Chondrocyte (in vitro differentiated cells): ENCODE measurements at regions not wholly inside any gene's neighbourhood (a gene's known extent, or its start where the extent isn't known, plus 50 kb on each side); places are given as distances from the start of the nearest gene placed in this dataset.

ENCODE experiments used
- DNase-seq: peaks from one replicate; pipeline ENCODE4 v3.0.0; 2021; ENCODE audit warnings: mixed read lengths, low spot score
- H3K27ac Mint-ChIP-seq: one replicate; pipeline ENCODE4 v1.8.0; 2021; ENCODE audit warnings: mild to moderate bottlenecking, moderate library complexity, mixed read lengths; ENCODE audit not compliant: unreplicated experiment
- H3K27me3 Mint-ChIP-seq: 2 replicates; pipeline ENCODE4 v1.8.0; 2021; ENCODE audit warnings: low read depth, mixed read lengths
- H3K36me3 Mint-ChIP-seq: 2 replicates; pipeline ENCODE4 v1.8.0; 2021; ENCODE audit warnings: low read depth, mixed read lengths
- H3K4me1 Mint-ChIP-seq: 2 replicates; pipeline ENCODE4 v1.8.0; 2021; ENCODE audit warnings: low read depth, mild to moderate bottlenecking, mixed read lengths
- H3K4me3 Mint-ChIP-seq: one replicate; pipeline ENCODE4 v1.8.0; 2021; ENCODE audit warnings: mild to moderate bottlenecking, moderate library complexity, mixed read lengths; ENCODE audit not compliant: unreplicated experiment
- H3K9me3 Mint-ChIP-seq: 2 replicates; pipeline ENCODE4 v1.8.0; 2021; ENCODE audit warnings: low read depth, mixed read lengths
- TF ChIP-seq, protein P1 (sequence below): fragments of 200-600 bp; sonication (generic); IDR thresholded peaks from 2 replicates; pipeline ENCODE4 v1.5.0; 2021; ENCODE audit warnings: antibody characterized with exemption, mild to moderate bottlenecking, moderate library complexity

- Mint-ChIP-seq H3K4me1 (no peaks in the 10 kb centered on the region), H3K36me3 (no peaks in the 10 kb centered on the region), H3K27me3 (peaks cover 18% of the 10 kb centered on the region), H3K4me3 (no peak overlapping the region), H3K9me3 (peaks cover under 1% of the 10 kb centered on the region), H3K27ac (no peak overlapping the region)
- no peak for DNase-seq
- TF ChIP-seq, protein P1, sequence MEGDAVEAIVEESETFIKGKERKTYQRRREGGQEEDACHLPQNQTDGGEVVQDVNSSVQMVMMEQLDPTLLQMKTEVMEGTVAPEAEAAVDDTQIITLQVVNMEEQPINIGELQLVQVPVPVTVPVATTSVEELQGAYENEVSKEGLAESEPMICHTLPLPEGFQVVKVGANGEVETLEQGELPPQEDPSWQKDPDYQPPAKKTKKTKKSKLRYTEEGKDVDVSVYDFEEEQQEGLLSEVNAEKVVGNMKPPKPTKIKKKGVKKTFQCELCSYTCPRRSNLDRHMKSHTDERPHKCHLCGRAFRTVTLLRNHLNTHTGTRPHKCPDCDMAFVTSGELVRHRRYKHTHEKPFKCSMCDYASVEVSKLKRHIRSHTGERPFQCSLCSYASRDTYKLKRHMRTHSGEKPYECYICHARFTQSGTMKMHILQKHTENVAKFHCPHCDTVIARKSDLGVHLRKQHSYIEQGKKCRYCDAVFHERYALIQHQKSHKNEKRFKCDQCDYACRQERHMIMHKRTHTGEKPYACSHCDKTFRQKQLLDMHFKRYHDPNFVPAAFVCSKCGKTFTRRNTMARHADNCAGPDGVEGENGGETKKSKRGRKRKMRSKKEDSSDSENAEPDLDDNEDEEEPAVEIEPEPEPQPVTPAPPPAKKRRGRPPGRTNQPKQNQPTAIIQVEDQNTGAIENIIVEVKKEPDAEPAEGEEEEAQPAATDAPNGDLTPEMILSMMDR, result no peak
Measured at GRCh38 chr15:93418566-93418965, 329.6 kb upstream of the RGMA start.

DNA sequence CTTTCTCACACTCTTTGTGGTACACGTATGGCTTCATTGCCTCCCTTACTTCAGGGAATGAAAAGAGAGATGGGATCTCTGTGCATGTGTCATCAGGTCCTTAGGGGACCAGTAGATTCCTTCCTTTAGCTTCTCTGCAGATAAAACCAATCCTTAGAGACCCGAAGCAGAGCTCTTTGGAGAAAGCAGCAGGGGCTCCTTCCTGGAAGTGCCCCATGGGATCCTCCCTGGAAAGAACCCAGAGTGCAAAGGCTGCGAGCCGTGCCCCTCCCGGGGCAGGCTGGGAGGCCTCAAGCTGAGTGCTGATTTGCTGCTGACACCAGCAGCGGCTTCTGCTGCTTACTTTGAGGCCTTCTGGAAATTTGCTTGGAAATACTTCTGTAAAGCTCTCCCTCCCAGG lies 328.6 kb upstream of the RGMA start:
- H3K4me3 Mint-ChIP-seq, result no peak overlapping the region
- TF ChIP-seq, protein P1, result no peak
- H3K36me3 Mint-ChIP-seq, result no peaks in the 10 kb centered on the region
- peaks cover 18% of the 10 kb centered on the region for H3K27me3 Mint-ChIP-seq
- H3K9me3 Mint-ChIP-seq, result no peaks in the 10 kb centered on the region
- no peak for DNase-seq
- H3K27ac Mint-ChIP-seq, result no peak overlapping the region
- H3K4me1 Mint-ChIP-seq, result no peaks in the 10 kb centered on the region

DNA sequence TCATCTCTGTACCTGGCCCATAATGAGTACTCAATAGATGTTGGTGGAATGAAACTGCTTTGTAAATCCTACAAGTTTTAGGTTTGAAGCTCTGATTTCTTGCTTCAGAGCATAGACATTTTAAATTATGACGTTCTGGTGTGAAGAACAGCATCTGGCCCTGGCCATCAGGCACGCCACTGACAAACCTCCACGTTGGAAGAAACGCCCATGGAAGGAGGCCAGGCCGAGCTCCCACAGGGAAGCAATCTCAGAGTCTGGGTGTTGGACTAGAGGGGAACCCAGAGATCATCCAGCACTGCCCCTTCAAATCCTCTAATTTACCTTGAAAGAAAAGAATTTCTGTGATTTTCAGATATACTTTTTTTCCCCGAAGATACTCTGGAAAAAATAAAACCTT lies 328.1 kb upstream of the RGMA start:
- Mint-ChIP-seq H3K9me3 (no peaks in the 10 kb centered on the region), H3K27me3 (peaks cover 18% of the 10 kb centered on the region)
- TF ChIP-seq, protein P1, result no peak

DNA sequence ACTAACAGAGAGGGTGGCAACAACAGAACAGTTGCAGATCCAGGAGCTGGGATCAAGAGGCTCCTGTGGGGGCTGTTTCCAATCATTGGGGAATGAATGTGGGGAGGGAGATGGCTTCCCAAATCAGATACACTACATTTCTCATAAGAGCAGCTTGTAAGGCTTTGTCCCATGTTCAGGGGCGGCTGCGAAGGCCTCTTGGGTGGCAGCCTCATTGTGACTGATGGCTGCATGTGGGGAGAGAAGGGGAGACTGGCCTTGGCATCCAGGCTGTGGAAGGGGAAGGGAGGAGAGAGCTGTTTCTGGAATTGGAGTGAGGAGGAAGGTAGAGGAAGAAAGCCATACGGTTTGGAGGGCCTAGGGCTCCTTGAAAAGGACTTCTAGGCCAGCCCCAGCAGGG lies 326.6 kb upstream of the RGMA start:
- Mint-ChIP-seq H3K27me3 (peaks cover 15% of the 10 kb centered on the region), H3K9me3 (no peaks in the 10 kb centered on the region), H3K4me1 (no peaks in the 10 kb centered on the region), H3K36me3 (no peaks in the 10 kb centered on the region), H3K4me3 (no peak overlapping the region), H3K27ac (no peak overlapping the region)
- TF ChIP-seq, protein P1, result no peak
- no peak for DNase-seq

More for the DNA sequence above, 328.1 kb upstream of the RGMA start:
- Mint-ChIP-seq H3K4me1 (no peaks in the 10 kb centered on the region), H3K4me3 (no peak overlapping the region), H3K36me3 (no peaks in the 10 kb centered on the region), H3K27ac (no peak overlapping the region)
- no peak for DNase-seq

DNA sequence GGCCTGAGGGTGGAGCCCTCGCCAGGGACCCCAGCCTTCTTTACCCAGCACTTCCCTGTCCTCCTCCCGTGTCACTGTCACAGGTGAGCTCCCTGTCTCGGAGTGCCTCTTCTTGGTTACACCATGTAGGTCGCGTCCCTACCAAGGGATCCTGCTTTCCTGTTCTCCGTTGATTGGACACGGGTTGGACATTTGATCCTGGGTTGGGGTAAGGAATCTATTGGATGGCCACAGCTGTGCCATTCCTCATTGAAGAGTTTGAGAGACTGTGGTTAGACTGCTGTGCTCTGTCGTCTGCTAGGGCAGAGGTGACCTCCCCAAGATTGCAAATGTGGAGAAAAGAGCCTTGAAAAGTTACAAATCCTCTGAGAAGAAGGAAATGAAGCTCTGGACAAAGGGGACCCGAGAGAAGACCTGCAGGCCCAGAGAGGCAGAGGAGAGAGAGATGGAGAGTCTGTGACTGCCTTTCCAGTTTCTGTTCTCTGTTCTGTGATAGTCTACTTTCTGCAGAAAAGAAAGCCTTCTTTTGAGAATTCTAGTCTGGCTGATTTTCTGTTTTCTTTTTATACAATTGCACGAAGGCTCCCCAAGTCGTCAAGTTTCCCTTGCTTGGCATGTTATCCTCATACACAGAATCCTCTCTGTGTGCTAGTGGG lies 325.7 kb upstream of the RGMA start:
- H3K4me3 Mint-ChIP-seq, result no peak overlapping the region
- H3K27me3 Mint-ChIP-seq, result peaks cover 12% of the 10 kb centered on the region
- H3K27ac Mint-ChIP-seq, result no peak overlapping the region
- DNase-seq, result no peak
- H3K4me1 Mint-ChIP-seq, result no peaks in the 10 kb centered on the region
- TF ChIP-seq, protein P1, result no peak
- H3K9me3 Mint-ChIP-seq, result no peaks in the 10 kb centered on the region
- H3K36me3 Mint-ChIP-seq, result no peaks in the 10 kb centered on the region
